Suppressor macrophage treated with lipopolysaccharide for 1 hour (primary cell): ENCODE measurements at regions not wholly inside any gene's neighbourhood (a gene's known extent, or its start where the extent isn't known, plus 50 kb on each side); places are given as distances from the start of the nearest gene placed in this dataset.

Source experiments
- DNase-seq, 3 donors: peaks; one replicate each; pipeline ENCODE4 v3.0.0-alpha.2; 2020 to 2022

GRCh38 chr5:139733698-139734538 lies 61.7 kb upstream of the PSD2 start:
- DNase-seq, result no peak

GRCh38 chr5:139734539-139734916 lies 61.1 kb upstream of the PSD2 start:
- no peak for DNase-seq

- DNase-seq, result no peak
Measured at GRCh38 chr5:139738193-139739149, 57.1 kb upstream of the PSD2 start.

GRCh38 chr5:139739150-139739974 lies 56.2 kb upstream of the PSD2 start:
- no peak for DNase-seq

- no peak for DNase-seq
Measured at GRCh38 chr5:139740138-139740991, 55.2 kb upstream of the PSD2 start.

GRCh38 chr5:139740992-139741672 lies 54.5 kb upstream of the PSD2 start:
- DNase-seq, result no peak

GRCh38 chr5:139741823-139742172 lies 53.8 kb upstream of the PSD2 start:
- DNase-seq, result no peak

- no peak for DNase-seq
Measured at GRCh38 chr5:139742173-139742903, 53.3 kb upstream of the PSD2 start.

GRCh38 chr5:139743001-139743771 lies 52.4 kb upstream of the PSD2 start:
- no peak for DNase-seq

GRCh38 chr5:139743804-139744203 lies 51.8 kb upstream of the PSD2 start:
- DNase-seq, result no peak

- no peak for DNase-seq
Measured at GRCh38 chr5:139744471-139745131, 51.0 kb upstream of the PSD2 start.

- DNase-seq, result peak; percentile 86 to 92 (median 91)
Measured at GRCh38 chr5:139745132-139745799, 50.3 kb upstream of the PSD2 start.

- peak; percentile 56 to 62 (median 61) for DNase-seq
Measured at GRCh38 chr5:139745800-139746690, 49.6 kb upstream of the PSD2 start.
